ENCODE measurements at regions not wholly inside any gene's neighbourhood (a gene's known extent, or its start where the extent isn't known, plus 50 kb on each side); places are given as distances from the start of the nearest gene placed in this dataset.

DNA sequence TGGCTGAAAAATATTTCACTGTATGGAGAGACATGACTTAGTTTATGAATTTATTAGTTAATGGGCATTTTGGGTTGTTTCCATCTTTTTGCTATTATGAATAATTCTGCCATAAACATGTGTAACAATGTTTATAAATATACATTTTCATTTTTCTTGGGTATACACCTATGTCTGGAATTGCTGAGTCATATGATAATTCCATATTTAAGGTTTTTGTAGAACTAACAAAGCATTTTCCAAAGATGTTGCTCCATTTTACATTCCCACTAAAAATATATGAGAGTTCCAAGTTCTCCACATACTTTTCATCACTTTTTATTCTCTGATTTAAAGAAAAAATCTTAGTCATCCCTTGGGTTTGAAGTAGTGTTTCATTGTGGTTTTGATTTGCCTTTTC, 108.8 kb upstream of the LRRTM4 start:
- no peak for DNase-seq
- no peaks in the 10 kb centered on the region for H3K27me3 Mint-ChIP-seq (ENCODE audit: insufficient read depth, unreplicated experiment)
- ChIA-PET POLR2A (no interaction called here), CTCF (no interaction called here)
- no peaks in the 10 kb centered on the region for H3K9me3 Mint-ChIP-seq (ENCODE audit: unreplicated experiment)
- Histone ChIP-seq H3K4me1 (no peaks in the 10 kb centered on the region), H3K27me3 (replicated peaks; ENCODE audit: control insufficient read depth, insufficient read depth, low read length) (no peaks in the 10 kb centered on the region), H3K36me3 (ENCODE audit: control insufficient read depth, insufficient read depth, low read length) (no peaks in the 10 kb centered on the region), H3K4me3 (ENCODE audit: low read depth, low read length) (no peak overlapping the region), H3K9me3 (no peaks in the 10 kb centered on the region)
- no peak overlapping the region for H3K27ac Mint-ChIP-seq (ENCODE audit: unreplicated experiment)
- intact Hi-C loops (cut with micrococcal nuclease; ENCODE audit: unreplicated experiment) = no loop called here
- no TSS peak for BruUV-seq (replicated peaks)
- no peaks in the 10 kb centered on the region for H3K36me3 Mint-ChIP-seq (ENCODE audit: insufficient read depth, unreplicated experiment)
- no peak overlapping the region for H3K4me3 Mint-ChIP-seq (ENCODE audit: unreplicated experiment)
- TF ChIP-seq, protein P1, sequence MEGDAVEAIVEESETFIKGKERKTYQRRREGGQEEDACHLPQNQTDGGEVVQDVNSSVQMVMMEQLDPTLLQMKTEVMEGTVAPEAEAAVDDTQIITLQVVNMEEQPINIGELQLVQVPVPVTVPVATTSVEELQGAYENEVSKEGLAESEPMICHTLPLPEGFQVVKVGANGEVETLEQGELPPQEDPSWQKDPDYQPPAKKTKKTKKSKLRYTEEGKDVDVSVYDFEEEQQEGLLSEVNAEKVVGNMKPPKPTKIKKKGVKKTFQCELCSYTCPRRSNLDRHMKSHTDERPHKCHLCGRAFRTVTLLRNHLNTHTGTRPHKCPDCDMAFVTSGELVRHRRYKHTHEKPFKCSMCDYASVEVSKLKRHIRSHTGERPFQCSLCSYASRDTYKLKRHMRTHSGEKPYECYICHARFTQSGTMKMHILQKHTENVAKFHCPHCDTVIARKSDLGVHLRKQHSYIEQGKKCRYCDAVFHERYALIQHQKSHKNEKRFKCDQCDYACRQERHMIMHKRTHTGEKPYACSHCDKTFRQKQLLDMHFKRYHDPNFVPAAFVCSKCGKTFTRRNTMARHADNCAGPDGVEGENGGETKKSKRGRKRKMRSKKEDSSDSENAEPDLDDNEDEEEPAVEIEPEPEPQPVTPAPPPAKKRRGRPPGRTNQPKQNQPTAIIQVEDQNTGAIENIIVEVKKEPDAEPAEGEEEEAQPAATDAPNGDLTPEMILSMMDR (IDR thresholded peaks at IDR 0.05; ENCODE audit: insufficient read depth in 1 of 2, low read depth in 1 of 2, low read length in 1 of 2, severe bottlenecking in 1 of 2, unreplicated experiment in 1 of 2) = no peak
- H3K4me1 Mint-ChIP-seq (ENCODE audit: low read depth, unreplicated experiment) = no peaks in the 10 kb centered on the region

DNA sequence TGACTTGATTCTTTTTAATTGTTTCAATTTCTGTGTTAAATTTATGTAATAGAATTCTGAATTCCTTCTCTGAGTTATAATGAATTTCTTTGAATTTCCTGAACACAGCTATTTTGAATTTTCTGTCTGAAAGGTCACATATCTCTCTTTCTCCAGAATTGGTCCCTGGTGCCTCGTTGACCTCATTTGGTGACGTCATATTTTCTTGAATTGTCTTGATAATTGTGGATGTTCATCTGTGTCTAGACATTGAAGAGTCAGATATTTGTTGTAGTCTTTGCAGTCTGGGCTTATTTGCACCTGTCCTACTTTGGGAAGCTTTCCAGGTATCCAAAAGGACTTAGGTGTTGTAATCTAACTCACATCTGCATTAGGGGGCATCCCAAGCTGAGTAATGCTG, 111.4 kb upstream of the LRRTM4 start:
- TF ChIP-seq, protein P1 (IDR thresholded peaks at IDR 0.05; ENCODE audit: insufficient read depth in 1 of 2, low read depth in 1 of 2, low read length in 1 of 2, severe bottlenecking in 1 of 2, unreplicated experiment in 1 of 2) = no peak
- no peaks in the 10 kb centered on the region for H3K4me1 Mint-ChIP-seq (ENCODE audit: low read depth, unreplicated experiment)
- no peak overlapping the region for H3K4me3 Mint-ChIP-seq (ENCODE audit: unreplicated experiment)
- H3K36me3 ChIP-seq (ENCODE audit: control insufficient read depth, insufficient read depth, low read length) = no peaks in the 10 kb centered on the region
- no peaks in the 10 kb centered on the region for H3K9me3 ChIP-seq
- H3K36me3 Mint-ChIP-seq (ENCODE audit: insufficient read depth, unreplicated experiment) = no peaks in the 10 kb centered on the region
- H3K9me3 Mint-ChIP-seq (ENCODE audit: unreplicated experiment) = no peaks in the 10 kb centered on the region
- no peaks in the 10 kb centered on the region for H3K27me3 Mint-ChIP-seq (ENCODE audit: insufficient read depth, unreplicated experiment)
- intact Hi-C loops (cut with micrococcal nuclease; ENCODE audit: unreplicated experiment) = no loop called here
- CTCF ChIA-PET = no interaction called here
- DNase-seq = no peak
- POLR2A ChIA-PET = no interaction called here
- H3K27me3 ChIP-seq (replicated peaks; ENCODE audit: control insufficient read depth, insufficient read depth, low read length) = no peaks in the 10 kb centered on the region
- no peak overlapping the region for H3K4me3 ChIP-seq (ENCODE audit: low read depth, low read length)
- H3K4me1 ChIP-seq = no peaks in the 10 kb centered on the region
- no TSS peak for BruUV-seq (replicated peaks)
- H3K27ac Mint-ChIP-seq (ENCODE audit: unreplicated experiment) = no peak overlapping the region

DNA sequence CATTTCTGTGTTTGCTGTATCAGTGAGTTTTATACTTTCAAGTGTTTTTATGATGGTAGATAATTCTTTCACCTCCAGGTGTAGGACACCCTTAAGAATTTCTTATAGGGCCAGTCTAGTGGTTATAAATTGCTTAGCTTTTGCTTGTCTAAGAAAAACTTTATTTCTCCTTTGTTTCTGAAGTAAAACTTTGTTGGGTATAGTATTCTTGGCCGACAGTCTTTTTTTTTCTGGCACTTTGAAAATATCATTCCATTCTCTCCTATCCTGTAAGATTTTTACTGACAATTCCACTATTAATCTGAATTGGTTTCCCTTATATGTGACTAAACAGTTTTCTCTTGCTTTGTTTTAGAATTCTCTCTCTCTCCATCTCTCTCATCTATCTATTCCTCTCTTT, 118.7 kb upstream of the LRRTM4 start:
- intact Hi-C loops (cut with micrococcal nuclease; ENCODE audit: unreplicated experiment) = no loop called here
- Histone ChIP-seq H3K36me3 (ENCODE audit: control insufficient read depth, insufficient read depth, low read length) (no peaks in the 10 kb centered on the region), H3K9me3 (no peaks in the 10 kb centered on the region), H3K4me3 (ENCODE audit: low read depth, low read length) (no peak overlapping the region), H3K4me1 (no peaks in the 10 kb centered on the region), H3K27me3 (replicated peaks; ENCODE audit: control insufficient read depth, insufficient read depth, low read length) (no peaks in the 10 kb centered on the region)
- Mint-ChIP-seq H3K27me3 (ENCODE audit: insufficient read depth, unreplicated experiment) (no peaks in the 10 kb centered on the region), H3K9me3 (ENCODE audit: unreplicated experiment) (peaks cover 13% of the 10 kb centered on the region), H3K4me1 (ENCODE audit: low read depth, unreplicated experiment) (no peaks in the 10 kb centered on the region), H3K36me3 (ENCODE audit: insufficient read depth, unreplicated experiment) (no peaks in the 10 kb centered on the region), H3K4me3 (ENCODE audit: unreplicated experiment) (no peak overlapping the region), H3K27ac (ENCODE audit: unreplicated experiment) (no peak overlapping the region)
- TF ChIP-seq, protein P1 (IDR thresholded peaks at IDR 0.05; ENCODE audit: insufficient read depth in 1 of 2, low read depth in 1 of 2, low read length in 1 of 2, severe bottlenecking in 1 of 2, unreplicated experiment in 1 of 2) = no peak
- BruUV-seq (replicated peaks) = no TSS peak
- DNase-seq = no peak
- CTCF ChIA-PET = no interaction called here
- POLR2A ChIA-PET = no interaction called here
